ENCODE measurements at regions not wholly inside any gene's neighbourhood (a gene's known extent, or its start where the extent isn't known, plus 50 kb on each side); places are given as distances from the start of the nearest gene placed in this dataset.

DNA sequence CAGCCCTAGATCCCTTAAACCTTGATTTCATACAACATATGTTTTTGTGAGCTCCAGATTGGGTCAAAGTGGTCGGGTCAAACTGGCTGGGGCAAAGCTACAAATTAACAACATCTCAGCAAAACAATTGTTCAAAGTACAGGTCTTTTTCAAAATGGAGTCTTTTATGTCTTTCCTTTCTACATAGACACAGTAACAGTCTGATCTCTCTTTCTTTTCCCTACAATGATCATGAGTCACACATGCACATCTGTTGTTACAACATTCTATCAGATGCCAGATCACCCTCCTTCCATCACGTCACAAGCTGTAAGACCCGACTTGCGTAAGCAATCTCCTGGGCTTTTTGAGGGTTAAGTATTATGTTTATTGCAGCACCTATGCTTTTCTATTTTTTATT is 55.1 kb downstream of the RHOB start (continued):
- TF ChIP-seq FOXP1 (CRISPR knock-in tag; IDR thresholded peaks at IDR 0.05) (no peak), KLF6 (CRISPR knock-in tag; IDR thresholded peaks at IDR 0.05; ENCODE audit: borderline replicate concordance) (peak; percentile 64; the same call in 1 of the 2 replicates), FOSL1 (tag; conservative IDR thresholded peaks at IDR 0.05) (peak; percentile 89), SMAD3 (CRISPR knock-in tag; conservative IDR thresholded peaks at IDR 0.05) (peak; percentile 76), SRSF3 (IDR thresholded peaks at IDR 0.05; ENCODE audit: insufficient read depth, low read length) (no peak)
- TF ChIP-seq, protein P1, sequence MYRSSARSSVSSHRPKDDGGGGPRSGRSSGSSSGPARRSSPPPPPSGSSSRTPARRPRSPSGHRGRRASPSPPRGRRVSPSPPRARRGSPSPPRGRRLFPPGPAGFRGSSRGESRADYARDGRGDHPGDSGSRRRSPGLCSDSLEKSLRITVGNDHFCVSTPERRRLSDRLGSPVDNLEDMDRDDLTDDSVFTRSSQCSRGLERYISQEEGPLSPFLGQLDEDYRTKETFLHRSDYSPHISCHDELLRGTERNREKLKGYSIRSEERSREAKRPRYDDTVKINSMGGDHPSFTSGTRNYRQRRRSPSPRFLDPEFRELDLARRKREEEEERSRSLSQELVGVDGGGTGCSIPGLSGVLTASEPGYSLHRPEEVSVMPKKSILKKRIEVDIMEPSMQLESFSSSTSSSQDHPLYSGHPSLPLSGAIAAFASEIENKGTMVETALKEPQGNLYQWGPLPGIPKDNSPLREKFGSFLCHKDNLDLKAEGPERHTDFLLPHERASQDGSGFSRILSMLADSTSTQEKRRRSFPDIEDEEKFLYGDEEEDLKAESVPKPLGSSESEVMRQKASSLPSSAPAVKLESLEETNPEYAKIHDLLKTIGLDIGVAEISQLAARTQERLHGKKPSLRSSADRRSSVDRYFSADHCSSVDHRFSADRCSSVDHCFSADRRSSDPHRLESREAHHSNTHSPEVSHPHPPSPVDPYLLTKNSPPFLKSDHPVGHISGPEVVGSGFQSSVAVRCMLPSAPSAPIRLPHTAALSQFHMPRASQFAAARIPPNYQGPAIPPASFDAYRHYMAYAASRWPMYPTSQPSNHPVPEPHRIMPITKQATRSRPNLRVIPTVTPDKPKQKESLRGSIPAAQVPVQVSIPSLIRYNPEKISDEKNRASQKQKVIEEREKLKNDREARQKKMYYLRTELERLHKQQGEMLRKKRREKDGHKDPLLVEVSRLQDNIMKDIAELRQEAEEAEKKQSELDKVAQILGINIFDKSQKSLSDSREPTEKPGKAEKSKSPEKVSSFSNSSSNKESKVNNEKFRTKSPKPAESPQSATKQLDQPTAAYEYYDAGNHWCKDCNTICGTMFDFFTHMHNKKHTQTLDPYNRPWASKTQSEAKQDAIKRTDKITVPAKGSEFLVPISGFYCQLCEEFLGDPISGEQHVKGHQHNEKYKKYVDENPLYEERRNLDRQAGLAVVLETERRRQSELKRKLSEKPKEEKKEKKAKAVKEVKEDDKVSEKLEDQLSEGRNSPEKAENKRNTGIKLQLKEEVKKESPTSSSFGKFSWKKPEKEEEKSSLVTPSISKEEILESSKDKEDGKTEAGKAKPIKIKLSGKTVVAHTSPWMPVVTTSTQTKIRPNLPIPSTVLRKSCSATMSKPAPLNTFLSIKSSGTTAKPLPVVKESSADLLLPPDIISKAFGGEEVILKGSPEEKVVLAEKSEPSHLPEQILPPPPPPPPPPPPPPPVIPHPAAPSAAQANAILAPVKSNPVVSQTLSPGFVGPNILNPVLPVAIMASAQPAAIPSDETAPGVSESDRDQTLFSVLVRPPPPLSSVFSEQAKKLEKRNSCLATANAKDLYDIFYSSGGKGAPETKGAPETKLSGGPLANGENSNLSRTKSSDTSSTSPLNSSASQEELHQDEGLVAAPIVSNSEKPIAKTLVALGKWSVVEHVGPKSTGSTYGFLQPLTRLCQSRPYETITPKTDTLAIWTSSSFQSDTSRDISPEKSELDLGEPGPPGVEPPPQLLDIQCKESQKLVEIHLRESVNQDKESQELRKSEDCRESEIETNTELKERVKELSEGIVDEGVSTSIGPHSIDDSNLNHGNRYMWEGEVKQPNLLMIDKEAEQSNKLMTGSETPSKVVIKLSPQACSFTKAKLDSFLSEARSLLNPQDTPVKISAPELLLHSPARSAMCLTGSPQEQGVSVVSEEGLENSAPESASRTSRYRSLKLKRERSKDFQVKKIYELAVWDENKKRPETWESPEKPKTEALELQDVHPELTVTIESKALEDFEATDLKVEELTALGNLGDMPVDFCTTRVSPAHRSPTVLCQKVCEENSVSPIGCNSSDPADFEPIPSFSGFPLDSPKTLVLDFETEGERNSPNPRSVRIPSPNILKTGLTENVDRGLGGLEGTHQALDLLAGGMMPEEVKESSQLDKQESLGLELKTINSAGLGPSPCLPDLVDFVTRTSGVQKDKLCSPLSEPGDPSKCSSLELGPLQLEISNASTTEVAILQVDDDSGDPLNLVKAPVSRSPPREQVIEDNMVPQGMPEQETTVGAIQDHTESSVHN (IDR thresholded peaks at IDR 0.05; ENCODE audit: borderline replicate concordance in 1 of 2, low read depth in 1 of 2) = peak in 1 of 2 experiments; percentile 67; a peak in 1 of 4 replicates
- TF ChIP-seq, protein P2, sequence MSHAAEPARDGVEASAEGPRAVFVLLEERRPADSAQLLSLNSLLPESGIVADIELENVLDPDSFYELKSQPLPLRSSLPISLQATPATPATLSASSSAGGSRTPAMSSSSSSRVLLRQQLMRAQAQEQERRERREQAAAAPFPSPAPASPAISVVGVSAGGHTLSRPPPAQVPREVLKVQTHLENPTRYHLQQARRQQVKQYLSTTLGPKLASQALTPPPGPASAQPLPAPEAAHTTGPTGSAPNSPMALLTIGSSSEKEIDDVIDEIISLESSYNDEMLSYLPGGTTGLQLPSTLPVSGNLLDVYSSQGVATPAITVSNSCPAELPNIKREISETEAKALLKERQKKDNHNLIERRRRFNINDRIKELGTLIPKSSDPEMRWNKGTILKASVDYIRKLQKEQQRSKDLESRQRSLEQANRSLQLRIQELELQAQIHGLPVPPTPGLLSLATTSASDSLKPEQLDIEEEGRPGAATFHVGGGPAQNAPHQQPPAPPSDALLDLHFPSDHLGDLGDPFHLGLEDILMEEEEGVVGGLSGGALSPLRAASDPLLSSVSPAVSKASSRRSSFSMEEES (CRISPR knock-in tag; IDR thresholded peaks at IDR 0.05) = no peak
